Karpas-422 (cell line): ENCODE measurements at regions not wholly inside any gene's neighbourhood (a gene's known extent, or its start where the extent isn't known, plus 50 kb on each side); places are given as distances from the start of the nearest gene placed in this dataset.

ENCODE experiments used
- DNase-seq: peaks from one replicate; pipeline ENCODE4 v3.0.0-alpha.2; 2015
- H2AFZ ChIP-seq: fragments of 200-600 bp; sonication (generic); 2 replicates; pipeline ENCODE4 v1.6.1; 2014; ENCODE audit warnings: antibody characterized with exemption, low read length, mixed read lengths
- H3K27ac ChIP-seq: fragments of 200-600 bp; sonication (generic); 2 replicates; pipeline ENCODE4 v1.5.1; 2014; ENCODE audit warnings: mild to moderate bottlenecking, low read length, moderate library complexity
- H3K27me3 ChIP-seq: fragments of 200-600 bp; sonication (generic); 2 replicates; pipeline ENCODE4 v1.6.1; 2014; ENCODE audit warnings: low read length, mixed read lengths
- H3K36me3 ChIP-seq: fragments of 200-600 bp; sonication (generic); 2 replicates; pipeline ENCODE4 v1.6.1; 2014; ENCODE audit warnings: low read length, mixed read lengths; ENCODE audit not compliant: insufficient read depth
- H3K4me1 ChIP-seq: fragments of 200-600 bp; sonication (generic); 2 replicates; pipeline ENCODE4 v1.6.1; 2014; ENCODE audit warnings: mild to moderate bottlenecking, low read length, mixed read lengths
- H3K4me2 ChIP-seq: fragments of 200-600 bp; sonication (generic); 2 replicates; pipeline ENCODE4 v1.6.1; 2014; ENCODE audit warnings: low read length, low read depth, mild to moderate bottlenecking; ENCODE audit not compliant: poor library complexity, severe bottlenecking
- H3K4me3 ChIP-seq: fragments of 200-600 bp; sonication (generic); 2 replicates; pipeline ENCODE4 v1.5.1; 2014; ENCODE audit warnings: mild to moderate bottlenecking, antibody characterized with exemption, low read length, mixed read lengths
- H3K79me2 ChIP-seq: fragments of 200-600 bp; sonication (generic); 2 replicates; pipeline ENCODE4 v1.6.1; 2014; ENCODE audit warnings: mild to moderate bottlenecking, low read length, mixed read lengths
- H3K9ac ChIP-seq: fragments of 200-600 bp; sonication (generic); 2 replicates; pipeline ENCODE4 v1.6.0; 2014; ENCODE audit warnings: low read length
- H3K9me2 ChIP-seq: fragments of 200-600 bp; sonication (generic), shearing (Covaris generic); replicated peaks from 2 replicates; pipeline ENCODE4 v1.6.0; 2014; ENCODE audit warnings: mild to moderate bottlenecking, low read length, moderate library complexity; ENCODE audit not compliant: insufficient read depth
- H3K9me3 ChIP-seq: fragments of 300-700, 200-600 bp; sonication (generic); 2 replicates; pipeline ENCODE4 v1.6.1; 2014; ENCODE audit warnings: low read length, mixed read lengths
- H4K20me1 ChIP-seq: fragments of 200-600 bp; sonication (generic); 2 replicates; pipeline ENCODE4 v1.6.1; 2014; ENCODE audit warnings: mild to moderate bottlenecking, antibody characterized with exemption, low read length, low read depth; ENCODE audit not compliant: insufficient read depth

DNA sequence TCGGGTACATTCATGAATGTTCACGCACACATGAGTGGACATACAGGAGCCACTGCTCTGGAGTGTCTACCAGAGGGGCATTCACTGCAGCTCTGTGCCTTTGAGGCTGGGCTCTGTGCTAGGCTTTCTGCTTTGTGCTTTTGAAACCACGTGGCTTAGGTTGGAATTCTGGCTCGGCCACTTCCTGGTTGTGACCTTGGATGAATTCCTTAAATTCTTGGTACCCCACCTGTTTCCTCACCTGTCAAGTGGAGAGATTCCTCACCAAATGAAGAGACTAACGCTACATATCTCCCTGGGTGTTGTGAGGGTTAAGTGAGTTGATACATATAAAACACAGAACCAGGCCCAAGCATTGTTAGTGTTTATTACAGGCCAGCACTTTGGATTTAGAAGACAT lies 842.8 kb downstream of the VRK1 start:
- no peaks in the 10 kb centered on the region for H3K9me3 ChIP-seq
- H3K27me3 ChIP-seq, result no peaks in the 10 kb centered on the region
- no peak overlapping the region for H3K27ac ChIP-seq
- H3K79me2 ChIP-seq, result no peaks in the 10 kb centered on the region
- no peaks in the 10 kb centered on the region for H4K20me1 ChIP-seq
- H3K4me2 ChIP-seq, result no peak overlapping the region
- H3K4me3 ChIP-seq, result no peak overlapping the region
- no peak overlapping the region for H3K9ac ChIP-seq
- no peak overlapping the region for H2AFZ ChIP-seq
- no peaks in the 10 kb centered on the region for H3K9me2 ChIP-seq
- DNase-seq, result no peak
- H3K36me3 ChIP-seq, result no peaks in the 10 kb centered on the region
- H3K4me1 ChIP-seq, result no peaks in the 10 kb centered on the region

DNA sequence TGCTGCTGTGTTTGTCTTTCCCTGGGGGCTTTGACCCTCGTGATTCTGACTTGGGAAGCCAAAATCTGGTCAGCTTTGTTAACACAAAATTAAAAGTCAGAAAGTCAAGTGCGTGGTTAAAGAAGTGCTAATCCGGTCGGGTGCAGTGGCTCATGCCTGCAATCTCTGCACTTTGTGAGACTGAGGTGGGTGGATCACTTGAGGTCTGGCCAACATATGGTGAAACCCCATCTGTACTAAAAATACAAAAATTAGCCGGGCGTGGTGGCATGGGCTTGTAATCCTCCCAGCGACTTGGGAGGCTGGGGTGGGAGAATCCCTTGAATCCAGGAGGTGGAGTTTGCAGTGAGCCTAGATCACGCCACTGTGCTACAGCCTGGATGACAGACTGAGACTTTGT lies 844.6 kb downstream of the VRK1 start:
- no peak for DNase-seq
- Histone ChIP-seq H3K27ac (no peak overlapping the region), H3K27me3 (no peaks in the 10 kb centered on the region), H4K20me1 (no peaks in the 10 kb centered on the region), H3K4me2 (no peak overlapping the region), H3K4me1 (no peaks in the 10 kb centered on the region), H3K36me3 (no peaks in the 10 kb centered on the region), H3K79me2 (no peaks in the 10 kb centered on the region), H2AFZ (no peak overlapping the region), H3K9ac (no peak overlapping the region), H3K4me3 (no peak overlapping the region), H3K9me3 (no peaks in the 10 kb centered on the region), H3K9me2 (no peaks in the 10 kb centered on the region)

DNA sequence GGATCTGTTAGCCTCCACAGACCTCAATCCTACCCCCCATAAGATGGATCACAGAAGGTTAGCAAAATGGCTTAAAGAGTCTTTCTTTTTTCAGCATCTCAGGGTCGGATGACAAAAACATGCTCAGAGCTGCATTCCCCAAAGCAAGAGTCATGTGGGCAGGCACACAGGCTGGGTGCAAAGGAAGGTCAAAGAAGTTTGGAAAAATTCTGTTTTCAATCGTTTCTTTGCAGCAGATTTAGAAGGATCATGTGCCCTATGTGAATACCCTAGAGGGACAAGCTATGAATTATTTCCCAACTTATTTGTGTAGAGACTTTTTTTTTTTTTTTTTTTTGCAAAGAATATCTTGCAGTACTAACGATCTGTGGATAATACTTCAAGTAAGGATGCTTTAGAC lies 845.4 kb downstream of the VRK1 start:
- Histone ChIP-seq H3K9me2 (no peaks in the 10 kb centered on the region), H2AFZ (no peak overlapping the region), H4K20me1 (no peaks in the 10 kb centered on the region), H3K27me3 (no peaks in the 10 kb centered on the region), H3K9ac (no peak overlapping the region), H3K79me2 (no peaks in the 10 kb centered on the region), H3K4me3 (no peak overlapping the region), H3K4me1 (no peaks in the 10 kb centered on the region), H3K27ac (no peak overlapping the region), H3K36me3 (no peaks in the 10 kb centered on the region), H3K9me3 (no peaks in the 10 kb centered on the region), H3K4me2 (no peak overlapping the region)
- DNase-seq, result no peak

DNA sequence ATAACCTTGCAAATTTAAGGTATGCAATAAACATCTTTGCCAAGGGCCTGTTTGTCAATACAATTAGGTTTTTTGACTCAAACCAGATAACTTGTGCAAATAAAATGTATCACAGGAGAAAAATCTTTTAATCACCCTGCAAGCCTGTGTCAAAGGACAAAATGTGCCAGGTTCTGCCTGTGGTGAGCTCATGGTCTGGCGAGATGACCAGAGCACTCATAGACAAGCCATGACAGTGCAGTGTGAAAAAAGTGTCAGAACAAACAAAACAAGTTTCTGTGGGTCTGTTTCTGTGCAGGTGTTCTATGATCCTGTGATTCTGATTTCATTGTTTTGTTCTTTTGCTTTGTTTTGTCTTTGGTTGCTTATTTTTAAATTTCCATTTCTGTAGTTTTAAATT lies 847.2 kb downstream of the VRK1 start:
- Histone ChIP-seq H3K36me3 (no peaks in the 10 kb centered on the region), H3K4me2 (no peak overlapping the region), H3K4me1 (no peaks in the 10 kb centered on the region), H2AFZ (no peak overlapping the region), H3K27ac (no peak overlapping the region), H3K9me3 (no peaks in the 10 kb centered on the region), H4K20me1 (no peaks in the 10 kb centered on the region), H3K9me2 (no peaks in the 10 kb centered on the region), H3K9ac (no peak overlapping the region), H3K4me3 (no peak overlapping the region), H3K79me2 (no peaks in the 10 kb centered on the region), H3K27me3 (no peaks in the 10 kb centered on the region)
- DNase-seq, result no peak

DNA sequence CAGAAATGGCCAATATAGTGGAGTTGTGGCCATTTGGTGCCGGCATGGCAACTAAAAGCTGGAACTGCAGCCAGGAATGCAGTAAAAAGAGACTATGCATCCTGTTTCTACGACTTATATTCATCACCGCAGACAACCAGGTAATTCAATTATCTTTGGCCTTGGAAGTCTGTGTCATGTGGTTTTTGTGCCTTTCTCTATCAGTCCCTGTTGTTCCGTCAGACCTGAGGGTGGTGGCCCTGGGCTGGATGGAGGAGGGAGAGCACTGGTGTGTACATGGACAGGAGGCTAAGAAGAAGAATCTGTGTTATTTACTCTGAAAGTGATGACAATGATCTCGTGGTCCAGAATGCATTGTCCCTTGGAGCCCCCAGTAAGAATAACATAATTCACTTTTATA lies 852.6 kb downstream of the VRK1 start:
- Histone ChIP-seq H4K20me1 (no peaks in the 10 kb centered on the region), H3K27me3 (no peaks in the 10 kb centered on the region), H3K4me3 (no peak overlapping the region), H3K27ac (no peak overlapping the region), H3K79me2 (no peaks in the 10 kb centered on the region), H3K4me1 (no peaks in the 10 kb centered on the region), H2AFZ (no peak overlapping the region), H3K9me3 (no peaks in the 10 kb centered on the region), H3K9me2 (no peaks in the 10 kb centered on the region), H3K4me2 (no peak overlapping the region), H3K36me3 (no peaks in the 10 kb centered on the region), H3K9ac (no peak overlapping the region)
- no peak for DNase-seq

DNA sequence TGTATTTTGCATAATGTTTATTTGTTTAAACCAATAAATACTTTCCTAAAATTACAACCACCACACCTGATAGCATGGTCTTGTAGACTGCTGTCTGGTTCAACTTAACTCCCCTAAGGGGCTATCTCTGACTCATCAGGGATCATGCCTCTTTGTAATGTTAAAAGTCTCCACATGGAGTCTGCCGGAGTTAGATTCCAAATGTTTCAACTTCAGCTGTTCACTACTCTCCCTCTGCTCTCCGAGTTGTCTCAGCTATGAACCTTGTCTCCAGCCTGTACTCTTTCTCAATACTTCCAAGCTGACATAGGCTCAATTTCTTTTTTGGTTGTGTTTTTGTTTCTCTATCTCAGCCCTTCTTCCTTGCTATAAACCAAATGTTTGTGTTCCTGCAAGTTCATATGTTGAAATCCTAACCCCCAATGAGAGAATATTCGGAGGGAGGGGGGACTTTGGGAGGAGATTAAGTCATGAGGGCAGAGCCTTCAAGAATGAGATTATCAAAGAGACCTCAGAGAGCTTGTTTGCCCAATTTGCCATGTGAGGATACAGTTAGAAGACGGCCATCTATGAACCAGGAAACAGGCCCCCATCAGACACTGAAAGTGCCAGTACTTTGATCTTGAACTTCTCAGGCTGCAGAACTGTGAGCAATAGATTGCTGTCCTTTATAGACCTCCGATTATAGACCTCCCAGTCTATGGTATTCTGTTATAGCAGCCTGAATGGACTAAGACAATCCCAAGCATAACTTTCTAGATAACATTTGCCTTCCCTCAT lies 858.2 kb downstream of the VRK1 start:
- Histone ChIP-seq H3K36me3 (no peaks in the 10 kb centered on the region), H3K9me3 (no peaks in the 10 kb centered on the region), H3K27me3 (no peaks in the 10 kb centered on the region), H3K9me2 (no peaks in the 10 kb centered on the region), H3K4me1 (no peaks in the 10 kb centered on the region), H3K4me2 (no peak overlapping the region), H3K9ac (no peak overlapping the region), H2AFZ (no peak overlapping the region), H3K79me2 (no peaks in the 10 kb centered on the region), H3K27ac (no peak overlapping the region), H3K4me3 (no peak overlapping the region), H4K20me1 (no peaks in the 10 kb centered on the region)
- no peak for DNase-seq

DNA sequence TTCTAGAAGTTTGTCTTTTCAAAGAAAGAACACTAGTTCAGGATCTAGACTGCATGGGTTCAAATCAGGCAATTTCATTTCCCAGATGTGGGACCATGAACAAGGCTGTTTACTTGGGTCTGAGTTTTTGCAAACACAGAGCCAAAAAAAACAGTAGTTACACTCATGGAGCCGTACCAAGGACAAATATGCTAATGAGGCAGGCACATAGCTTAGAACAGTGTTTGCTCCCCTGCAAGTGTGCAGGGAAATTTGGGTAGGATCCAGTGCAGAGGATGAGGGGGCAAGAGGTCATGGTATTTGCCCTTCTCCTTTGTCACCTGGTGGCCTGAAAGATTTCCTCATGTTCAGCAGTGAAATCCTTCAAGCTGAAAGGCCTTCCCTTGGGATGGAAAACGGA lies 860.4 kb downstream of the VRK1 start:
- no peaks in the 10 kb centered on the region for H3K36me3 ChIP-seq
- no peaks in the 10 kb centered on the region for H3K79me2 ChIP-seq
- H3K9me2 ChIP-seq, result no peaks in the 10 kb centered on the region
- peaks cover 2% of the 10 kb centered on the region; the same call in 1 of the 2 replicates for H3K27me3 ChIP-seq
- H3K9ac ChIP-seq, result no peak overlapping the region
- DNase-seq, result no peak
- H3K27ac ChIP-seq, result no peak overlapping the region
- H2AFZ ChIP-seq, result no peak overlapping the region
- no peak overlapping the region for H3K4me2 ChIP-seq
- no peak overlapping the region for H3K4me3 ChIP-seq
- no peaks in the 10 kb centered on the region for H3K4me1 ChIP-seq
- H4K20me1 ChIP-seq, result no peaks in the 10 kb centered on the region
- H3K9me3 ChIP-seq, result no peaks in the 10 kb centered on the region

DNA sequence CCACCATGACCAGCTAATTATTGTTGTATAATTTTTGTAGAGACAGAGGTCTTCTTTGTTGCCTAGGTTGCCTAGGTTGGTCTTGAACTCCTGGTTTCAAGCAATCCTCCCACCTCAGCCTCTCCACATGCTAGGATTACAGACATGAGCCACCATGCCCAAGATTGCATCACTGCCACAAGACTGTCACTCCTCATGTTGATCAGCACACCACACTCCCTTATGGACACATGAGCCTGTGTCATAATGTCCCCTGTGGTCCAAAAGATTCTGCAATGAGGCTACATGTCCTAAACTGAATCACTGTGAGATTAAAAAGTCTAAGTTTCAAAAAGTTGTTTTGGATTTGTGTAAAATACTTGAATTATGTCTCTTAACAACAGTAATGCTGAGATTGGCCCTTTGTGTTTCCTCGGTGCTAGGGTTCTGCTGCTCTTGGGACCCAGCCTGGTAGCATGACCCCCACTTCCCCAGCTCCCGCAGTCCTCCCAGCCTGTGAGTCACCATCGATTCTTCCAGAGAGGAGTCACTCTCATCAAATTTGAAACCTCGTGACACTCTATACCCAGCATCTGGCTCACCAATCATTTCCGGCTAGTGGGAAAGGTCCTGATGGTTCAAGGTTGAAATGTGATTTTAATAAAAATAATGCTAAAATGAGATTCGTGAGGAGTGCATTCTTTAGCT lies 890.9 kb downstream of the VRK1 start:
- Histone ChIP-seq H3K4me1 (no peaks in the 10 kb centered on the region), H3K9me3 (no peaks in the 10 kb centered on the region), H3K27me3 (no peaks in the 10 kb centered on the region), H3K9ac (no peak overlapping the region), H3K36me3 (no peaks in the 10 kb centered on the region), H2AFZ (no peak overlapping the region), H3K4me2 (no peak overlapping the region), H3K27ac (no peak overlapping the region), H3K79me2 (no peaks in the 10 kb centered on the region), H4K20me1 (no peaks in the 10 kb centered on the region), H3K4me3 (no peak overlapping the region), H3K9me2 (no peaks in the 10 kb centered on the region)
- DNase-seq, result no peak
